ENCODE measurements at regions not wholly inside any gene's neighbourhood (a gene's known extent, or its start where the extent isn't known, plus 50 kb on each side); places are given as distances from the start of the nearest gene placed in this dataset.
A peak's percentile ranks its signal among the peaks of the same experiment; 100 is the strongest.

GRCh38 chr6:130756824-130757223, 70.4 kb upstream of the SMLR1 start:
- no peaks in the 10 kb centered on the region for H3K36me3 ChIP-seq
- H3K79me2 ChIP-seq (ENCODE audit: low read depth): no peaks in the 10 kb centered on the region
- Mint-ChIP-seq H3K27me3 (ENCODE audit: insufficient read depth, low read depth) (peaks cover 3% of the 10 kb centered on the region), H3K4me3 (no peak overlapping the region), H3K27ac (no peak overlapping the region), H3K4me1 (no peaks in the 10 kb centered on the region), H3K9me3 (peaks cover 2% of the 10 kb centered on the region), H3K36me3 (no peaks in the 10 kb centered on the region)
- no peaks in the 10 kb centered on the region for H3K27me3 ChIP-seq
- H2AFZ ChIP-seq (replicated peaks): no peak overlapping the region
- TF ChIP-seq CTCF (IDR thresholded peaks at IDR 0.05) (no peak), EZH2 (IDR thresholded peaks at IDR 0.05) (no peak), EZH2phosphoT487 (IDR thresholded peaks at IDR 0.05) (no peak)
- DNase-seq (ENCODE audit: low spot score): no peak
- H3K4me1 ChIP-seq: no peaks in the 10 kb centered on the region
- no peak overlapping the region for H3K9ac ChIP-seq
- H3K27ac ChIP-seq: no peak overlapping the region
- no peaks in the 10 kb centered on the region for H3K9me3 ChIP-seq (ENCODE audit: low read depth)
- no peaks in the 10 kb centered on the region for H4K20me1 ChIP-seq (ENCODE audit: low read depth)
- H3F3A ChIP-seq (ENCODE audit: low read depth): no peaks in the 10 kb centered on the region
- H3K4me3 ChIP-seq: no peak overlapping the region
- no peak overlapping the region for H3K4me2 ChIP-seq

DNA sequence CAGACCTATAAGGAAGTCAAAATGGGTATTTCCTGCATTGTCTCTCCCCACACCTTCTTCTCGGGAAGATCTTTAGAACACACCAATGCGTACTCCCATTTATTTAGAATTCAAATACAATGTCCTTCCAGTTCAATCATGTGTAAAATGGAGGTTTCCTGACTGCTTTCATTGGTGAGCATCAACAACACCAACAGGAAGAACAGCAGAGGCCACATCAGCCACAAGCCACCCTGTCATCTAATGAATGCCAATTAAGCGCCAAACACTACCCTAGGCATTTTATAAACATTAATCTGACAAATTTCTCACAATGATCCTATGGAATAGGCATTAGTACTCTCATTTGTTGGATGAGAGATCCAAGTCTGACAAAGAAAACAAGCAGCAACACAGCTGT, 68.4 kb upstream of the SMLR1 start:
- Histone ChIP-seq H3K9me3 (ENCODE audit: low read depth) (no peaks in the 10 kb centered on the region), H3K4me2 (no peak overlapping the region), H3K9ac (no peak overlapping the region), H3K27me3 (no peaks in the 10 kb centered on the region), H3K4me3 (no peak overlapping the region), H3K36me3 (no peaks in the 10 kb centered on the region), H3K27ac (no peak overlapping the region), H2AFZ (replicated peaks) (no peak overlapping the region), H3K4me1 (no peaks in the 10 kb centered on the region), H3F3A (ENCODE audit: low read depth) (no peaks in the 10 kb centered on the region), H4K20me1 (ENCODE audit: low read depth) (no peaks in the 10 kb centered on the region), H3K79me2 (ENCODE audit: low read depth) (no peaks in the 10 kb centered on the region)
- TF ChIP-seq EZH2phosphoT487 (IDR thresholded peaks at IDR 0.05) (no peak), EZH2 (IDR thresholded peaks at IDR 0.05) (no peak), CTCF (IDR thresholded peaks at IDR 0.05) (no peak)
- no peak overlapping the region for H3K27ac Mint-ChIP-seq
- no peak overlapping the region for H3K4me3 Mint-ChIP-seq
- no peaks in the 10 kb centered on the region for H3K36me3 Mint-ChIP-seq
- H3K27me3 Mint-ChIP-seq (ENCODE audit: insufficient read depth, low read depth): peaks cover 5% of the 10 kb centered on the region
- H3K9me3 Mint-ChIP-seq: peaks cover 2% of the 10 kb centered on the region
- no peaks in the 10 kb centered on the region for H3K4me1 Mint-ChIP-seq
- no peak for DNase-seq (ENCODE audit: low spot score)

- Mint-ChIP-seq H3K4me3 (no peak overlapping the region), H3K9me3 (peaks cover 2% of the 10 kb centered on the region), H3K27ac (no peak overlapping the region), H3K27me3 (ENCODE audit: insufficient read depth, low read depth) (peaks cover 5% of the 10 kb centered on the region), H3K36me3 (no peaks in the 10 kb centered on the region), H3K4me1 (no peaks in the 10 kb centered on the region)
- H3K27ac ChIP-seq: no peak overlapping the region
- H4K20me1 ChIP-seq (ENCODE audit: low read depth): no peaks in the 10 kb centered on the region
- H3K27me3 ChIP-seq: no peaks in the 10 kb centered on the region
- no peak overlapping the region for H2AFZ ChIP-seq (replicated peaks)
- peak; percentile 66 for DNase-seq (ENCODE audit: low spot score)
- no peak overlapping the region for H3K4me2 ChIP-seq
- H3K36me3 ChIP-seq: no peaks in the 10 kb centered on the region
- H3K4me3 ChIP-seq: no peak overlapping the region
- TF ChIP-seq CTCF (IDR thresholded peaks at IDR 0.05) (peak; percentile 75), EZH2phosphoT487 (IDR thresholded peaks at IDR 0.05) (no peak), EZH2 (IDR thresholded peaks at IDR 0.05) (no peak)
- no peak overlapping the region for H3K9ac ChIP-seq
- H3F3A ChIP-seq (ENCODE audit: low read depth): no peaks in the 10 kb centered on the region
- H3K9me3 ChIP-seq (ENCODE audit: low read depth): no peaks in the 10 kb centered on the region
- no peaks in the 10 kb centered on the region for H3K79me2 ChIP-seq (ENCODE audit: low read depth)
- no peaks in the 10 kb centered on the region for H3K4me1 ChIP-seq
Measured at GRCh38 chr6:130760006-130760405, 67.2 kb upstream of the SMLR1 start.
